Activated naive CD4-positive, alpha-beta T cell treated with anti-CD3 and anti-CD28 coated beads, Interleukin-2, amount 50 U/mL, for 24 hours (primary cell): ENCODE measurements at regions not wholly inside any gene's neighbourhood (a gene's known extent, or its start where the extent isn't known, plus 50 kb on each side); places are given as distances from the start of the nearest gene placed in this dataset.
"Not testable (repeated sequence)": the region's sequence is repeated elsewhere in the genome, so short reads cannot be mapped to it uniquely, and the experiment has no call there.

Experiments
- H3K27ac Mint-ChIP-seq: one replicate; pipeline ENCODE4 v1.8.0; 2021; ENCODE audit warnings: mild to moderate bottlenecking, mixed read lengths
- H3K27me3 Mint-ChIP-seq: one replicate; pipeline ENCODE4 v1.8.0; 2021; ENCODE audit warnings: mixed read lengths
- H3K36me3 Mint-ChIP-seq: one replicate; pipeline ENCODE4 v1.8.0; 2021; ENCODE audit warnings: mixed read lengths
- H3K4me1 Mint-ChIP-seq: one replicate; pipeline ENCODE4 v1.8.0; 2021; ENCODE audit warnings: mixed read lengths
- H3K4me3 Mint-ChIP-seq: one replicate; pipeline ENCODE4 v1.8.0; 2021; ENCODE audit warnings: mild to moderate bottlenecking, mixed read lengths
- H3K9me3 Mint-ChIP-seq: one replicate; pipeline ENCODE4 v1.8.0; 2021; ENCODE audit warnings: mixed read lengths

GRCh38 chr20:39957911-39958310, 731.1 kb downstream of the MAFB start:
- not testable (repeated sequence) for H3K27me3 Mint-ChIP-seq, H3K36me3 Mint-ChIP-seq, H3K27ac Mint-ChIP-seq, H3K4me1 Mint-ChIP-seq, H3K4me3 Mint-ChIP-seq
- H3K9me3 Mint-ChIP-seq, result peaks cover 12% of the 10 kb centered on the region

- no peaks in the 10 kb centered on the region for H3K4me1 Mint-ChIP-seq
- H3K36me3 Mint-ChIP-seq, result no peaks in the 10 kb centered on the region
- H3K27me3 Mint-ChIP-seq, result no peaks in the 10 kb centered on the region
- no peak overlapping the region for H3K4me3 Mint-ChIP-seq
- H3K9me3 Mint-ChIP-seq, result peaks cover 12% of the 10 kb centered on the region
- no peak overlapping the region for H3K27ac Mint-ChIP-seq
Measured at GRCh38 chr20:39954621-39955020, 734.4 kb downstream of the MAFB start.

- Mint-ChIP-seq H3K4me1 (no peaks in the 10 kb centered on the region), H3K36me3 (no peaks in the 10 kb centered on the region), H3K4me3 (no peak overlapping the region), H3K27me3 (peaks cover 2% of the 10 kb centered on the region), H3K9me3 (peaks cover 7% of the 10 kb centered on the region), H3K27ac (no peak overlapping the region)
Measured at GRCh38 chr20:39946931-39947330, 742.1 kb downstream of the MAFB start.

- Mint-ChIP-seq H3K4me3 (no peak overlapping the region), H3K36me3 (no peaks in the 10 kb centered on the region)
Measured at GRCh38 chr20:39946053-39946810, 742.8 kb downstream of the MAFB start.

GRCh38 chr20:39944861-39945260, 744.2 kb downstream of the MAFB start:
- no peak overlapping the region for H3K4me3 Mint-ChIP-seq
- H3K36me3 Mint-ChIP-seq, result no peaks in the 10 kb centered on the region
- H3K4me1 Mint-ChIP-seq, result no peaks in the 10 kb centered on the region
- peaks cover 7% of the 10 kb centered on the region for H3K9me3 Mint-ChIP-seq
- H3K27me3 Mint-ChIP-seq, result peaks cover 2% of the 10 kb centered on the region
- H3K27ac Mint-ChIP-seq, result no peak overlapping the region

More at GRCh38 chr20:39946053-39946810, 742.8 kb downstream of the MAFB start:
- no peak overlapping the region for H3K27ac Mint-ChIP-seq
- H3K27me3 Mint-ChIP-seq, result peaks cover 2% of the 10 kb centered on the region
- no peaks in the 10 kb centered on the region for H3K4me1 Mint-ChIP-seq
- peaks cover 7% of the 10 kb centered on the region for H3K9me3 Mint-ChIP-seq

- Mint-ChIP-seq H3K4me1 (no peaks in the 10 kb centered on the region), H3K27ac (no peak overlapping the region), H3K27me3 (peaks cover 2% of the 10 kb centered on the region), H3K9me3 (peaks cover 7% of the 10 kb centered on the region), H3K4me3 (no peak overlapping the region), H3K36me3 (no peaks in the 10 kb centered on the region)
Measured at GRCh38 chr20:39943336-39943735, 745.7 kb downstream of the MAFB start.

- no peaks in the 10 kb centered on the region for H3K4me1 Mint-ChIP-seq
- peaks cover 12% of the 10 kb centered on the region for H3K9me3 Mint-ChIP-seq
- no peaks in the 10 kb centered on the region for H3K36me3 Mint-ChIP-seq
- H3K27me3 Mint-ChIP-seq, result peaks cover 7% of the 10 kb centered on the region
- H3K27ac Mint-ChIP-seq, result no peak overlapping the region
- H3K4me3 Mint-ChIP-seq, result no peak overlapping the region
Measured at GRCh38 chr20:39941245-39941644, 747.8 kb downstream of the MAFB start.

GRCh38 chr20:39939241-39939865, 749.7 kb downstream of the MAFB start:
- Mint-ChIP-seq H3K4me1 (no peaks in the 10 kb centered on the region), H3K36me3 (no peaks in the 10 kb centered on the region), H3K4me3 (no peak overlapping the region), H3K9me3 (peaks cover 4% of the 10 kb centered on the region), H3K27me3 (peaks cover 5% of the 10 kb centered on the region), H3K27ac (no peak overlapping the region)

- Mint-ChIP-seq H3K9me3 (peaks cover 9% of the 10 kb centered on the region), H3K27me3 (peaks cover 5% of the 10 kb centered on the region), H3K4me3 (no peak overlapping the region), H3K36me3 (no peaks in the 10 kb centered on the region), H3K4me1 (no peaks in the 10 kb centered on the region), H3K27ac (no peak overlapping the region)
Measured at GRCh38 chr20:39936401-39936800, 752.6 kb downstream of the MAFB start.

- H3K4me3 Mint-ChIP-seq, result no peak overlapping the region
- peaks cover 5% of the 10 kb centered on the region for H3K27me3 Mint-ChIP-seq
- H3K36me3 Mint-ChIP-seq, result no peaks in the 10 kb centered on the region
- no peak overlapping the region for H3K27ac Mint-ChIP-seq
- no peaks in the 10 kb centered on the region for H3K4me1 Mint-ChIP-seq
- H3K9me3 Mint-ChIP-seq, result peaks cover 9% of the 10 kb centered on the region
Measured at GRCh38 chr20:39935901-39936300, 753.1 kb downstream of the MAFB start.

GRCh38 chr20:39916236-39916765, 772.7 kb downstream of the MAFB start:
- Mint-ChIP-seq H3K27ac (no peak overlapping the region), H3K4me3 (no peak overlapping the region), H3K9me3 (no peaks in the 10 kb centered on the region), H3K4me1 (no peaks in the 10 kb centered on the region), H3K36me3 (no peaks in the 10 kb centered on the region), H3K27me3 (peaks cover 1% of the 10 kb centered on the region)

- H3K4me1 Mint-ChIP-seq, result no peaks in the 10 kb centered on the region
- no peaks in the 10 kb centered on the region for H3K27me3 Mint-ChIP-seq
- no peak overlapping the region for H3K4me3 Mint-ChIP-seq
- H3K36me3 Mint-ChIP-seq, result no peaks in the 10 kb centered on the region
- H3K9me3 Mint-ChIP-seq, result no peaks in the 10 kb centered on the region
- no peak overlapping the region for H3K27ac Mint-ChIP-seq
Measured at GRCh38 chr20:39913274-39913673, 775.8 kb downstream of the MAFB start.

- no peaks in the 10 kb centered on the region for H3K36me3 Mint-ChIP-seq
- peaks cover under 1% of the 10 kb centered on the region for H3K9me3 Mint-ChIP-seq
- H3K27me3 Mint-ChIP-seq, result no peaks in the 10 kb centered on the region
- H3K4me3 Mint-ChIP-seq, result no peak overlapping the region
- no peak overlapping the region for H3K27ac Mint-ChIP-seq
- no peaks in the 10 kb centered on the region for H3K4me1 Mint-ChIP-seq
Measured at GRCh38 chr20:39911497-39911896, 777.5 kb downstream of the MAFB start.

- Mint-ChIP-seq H3K36me3 (no peaks in the 10 kb centered on the region), H3K4me3 (no peak overlapping the region), H3K4me1 (no peaks in the 10 kb centered on the region), H3K9me3 (peaks cover 6% of the 10 kb centered on the region), H3K27ac (no peak overlapping the region), H3K27me3 (no peaks in the 10 kb centered on the region)
Measured at GRCh38 chr20:39910536-39910935, 778.5 kb downstream of the MAFB start.

GRCh38 chr20:39909447-39909846, 779.6 kb downstream of the MAFB start:
- H3K36me3 Mint-ChIP-seq, result no peaks in the 10 kb centered on the region
- H3K4me1 Mint-ChIP-seq, result no peaks in the 10 kb centered on the region
- H3K27me3 Mint-ChIP-seq, result no peaks in the 10 kb centered on the region
- no peak overlapping the region for H3K27ac Mint-ChIP-seq
- peaks cover 6% of the 10 kb centered on the region for H3K9me3 Mint-ChIP-seq
- no peak overlapping the region for H3K4me3 Mint-ChIP-seq

GRCh38 chr20:39904476-39905112, 784.4 kb downstream of the MAFB start:
- no peaks in the 10 kb centered on the region for H3K36me3 Mint-ChIP-seq
- no peaks in the 10 kb centered on the region for H3K4me1 Mint-ChIP-seq
- no peak overlapping the region for H3K4me3 Mint-ChIP-seq
- H3K27me3 Mint-ChIP-seq, result no peaks in the 10 kb centered on the region
- H3K27ac Mint-ChIP-seq, result no peak overlapping the region
- H3K9me3 Mint-ChIP-seq, result peaks cover 6% of the 10 kb centered on the region
